ENCODE measurements at regions not wholly inside any gene's neighbourhood (a gene's known extent, or its start where the extent isn't known, plus 50 kb on each side); places are given as distances from the start of the nearest gene placed in this dataset.
"Not testable (repeated sequence)": the region's sequence is repeated elsewhere in the genome, so short reads cannot be mapped to it uniquely, and the experiment has no call there.

GRCh38 chr17:52885882-52886281, 727.4 kb upstream of the CA10 start:
- Histone ChIP-seq H3K27me3 (ENCODE audit: control insufficient read depth in 2 of 2, insufficient read depth in 2 of 2, low read length in 2 of 2) (no peaks in the 10 kb centered on the region), H3K27ac (ENCODE audit: insufficient read depth, low read depth, low read length) (no peak overlapping the region), H3K4me2 (ENCODE audit: insufficient read depth, low read length) (no peak overlapping the region), H3K36me3 (ENCODE audit: control insufficient read depth in 2 of 2, extremely low read depth in 1 of 2, insufficient read depth in 2 of 2, low read length in 2 of 2) (no peaks in the 10 kb centered on the region), H2AFZ (ENCODE audit: low read depth, low read length) (no peak overlapping the region), H4K20me1 (replicated peaks; ENCODE audit: control insufficient read depth, extremely low read depth, insufficient read depth, low read length) (no peaks in the 10 kb centered on the region), H3K4me3 (replicated peaks in 1 of 3; ENCODE audit: insufficient read depth in 1 of 3, low read depth in 1 of 3, low read length in 3 of 3) (no peak overlapping the region), H3K4me1 (ENCODE audit: control insufficient read depth, extremely low read depth, insufficient read depth, low read length) (no peaks in the 10 kb centered on the region), H3K9me1 (replicated peaks; ENCODE audit: control insufficient read depth, extremely low read depth, insufficient read depth, low read length) (no peaks in the 10 kb centered on the region), H3K9ac (replicated peaks; ENCODE audit: extremely low read depth, insufficient read depth, low read length) (no peak overlapping the region), H3K9me3 (replicated peaks; ENCODE audit: control insufficient read depth, insufficient read depth, low read length) (no peaks in the 10 kb centered on the region), H3K79me2 (ENCODE audit: control insufficient read depth, insufficient read depth, low read length) (no peaks in the 10 kb centered on the region)
- no peak for DNase-seq (ENCODE audit: low read depth, low spot score)
- dilution Hi-C loops (cut with MboI; ENCODE audit: extremely low pct_ligation_motif_present, low sequenced_read_pairs): no loop called here
- intact Hi-C loops (cut with micrococcal nuclease): no loop called here
- no peak for FAIRE-seq
- BruUV-seq (replicated peaks): no TSS peak
- ChIA-PET POLR2A (no interaction called here), CTCF (no interaction called here)
- TF ChIP-seq, protein P1, sequence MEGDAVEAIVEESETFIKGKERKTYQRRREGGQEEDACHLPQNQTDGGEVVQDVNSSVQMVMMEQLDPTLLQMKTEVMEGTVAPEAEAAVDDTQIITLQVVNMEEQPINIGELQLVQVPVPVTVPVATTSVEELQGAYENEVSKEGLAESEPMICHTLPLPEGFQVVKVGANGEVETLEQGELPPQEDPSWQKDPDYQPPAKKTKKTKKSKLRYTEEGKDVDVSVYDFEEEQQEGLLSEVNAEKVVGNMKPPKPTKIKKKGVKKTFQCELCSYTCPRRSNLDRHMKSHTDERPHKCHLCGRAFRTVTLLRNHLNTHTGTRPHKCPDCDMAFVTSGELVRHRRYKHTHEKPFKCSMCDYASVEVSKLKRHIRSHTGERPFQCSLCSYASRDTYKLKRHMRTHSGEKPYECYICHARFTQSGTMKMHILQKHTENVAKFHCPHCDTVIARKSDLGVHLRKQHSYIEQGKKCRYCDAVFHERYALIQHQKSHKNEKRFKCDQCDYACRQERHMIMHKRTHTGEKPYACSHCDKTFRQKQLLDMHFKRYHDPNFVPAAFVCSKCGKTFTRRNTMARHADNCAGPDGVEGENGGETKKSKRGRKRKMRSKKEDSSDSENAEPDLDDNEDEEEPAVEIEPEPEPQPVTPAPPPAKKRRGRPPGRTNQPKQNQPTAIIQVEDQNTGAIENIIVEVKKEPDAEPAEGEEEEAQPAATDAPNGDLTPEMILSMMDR (IDR thresholded peaks at IDR 0.05; ENCODE audit: extremely low read depth in 1 of 2, insufficient read depth in 1 of 2, low read depth in 1 of 2, low read length in 2 of 2): no peak
- no peak for TF ChIP-seq POLR2A (IDR thresholded peaks at IDR 0.05; ENCODE audit: low read depth, low read length)
- no peak for TF ChIP-seq EZH2 (IDR thresholded peaks at IDR 0.05; ENCODE audit: borderline replicate concordance, low read depth, low read length, severe bottlenecking)
- no peak for TF ChIP-seq MYC (IDR thresholded peaks at IDR 0.05; ENCODE audit: low read depth, low read length)
- TF ChIP-seq GATA2 (IDR thresholded peaks at IDR 0.05; ENCODE audit: insufficient read depth, insufficient read length, low read depth, low read length): no peak
- no peak for TF ChIP-seq JUN (IDR thresholded peaks at IDR 0.05; ENCODE audit: borderline replicate concordance, insufficient read depth, insufficient read length, low read depth)
- no peak for TF ChIP-seq POLR2AphosphoS5 (IDR thresholded peaks at IDR 0.05; ENCODE audit: insufficient read depth, low read depth, low read length)
- no peak for TF ChIP-seq FOS (IDR thresholded peaks at IDR 0.05; ENCODE audit: borderline replicate concordance, insufficient read depth, low read length)
- TF ChIP-seq MAX (IDR thresholded peaks at IDR 0.05; ENCODE audit: insufficient read depth, insufficient read length): no peak

- CTCF ChIA-PET; POLR2A ChIA-PET; H4K20me1 ChIP-seq (replicated peaks; ENCODE audit: control insufficient read depth, extremely low read depth, insufficient read depth, low read length); H3K27ac ChIP-seq (ENCODE audit: insufficient read depth, low read depth, low read length); H3K4me2 ChIP-seq (ENCODE audit: insufficient read depth, low read length); H3K79me2 ChIP-seq (ENCODE audit: control insufficient read depth, insufficient read depth, low read length); intact Hi-C loops (cut with micrococcal nuclease); dilution Hi-C loops (cut with MboI; ENCODE audit: extremely low pct_ligation_motif_present, low sequenced_read_pairs); H3K4me1 ChIP-seq (ENCODE audit: control insufficient read depth, extremely low read depth, insufficient read depth, low read length); H3K27me3 ChIP-seq (ENCODE audit: control insufficient read depth in 2 of 2, insufficient read depth in 2 of 2, low read length in 2 of 2); H2AFZ ChIP-seq (ENCODE audit: low read depth, low read length); H3K4me3 ChIP-seq (replicated peaks in 1 of 3; ENCODE audit: insufficient read depth in 1 of 3, low read depth in 1 of 3, low read length in 3 of 3); FAIRE-seq; H3K9ac ChIP-seq (replicated peaks; ENCODE audit: extremely low read depth, insufficient read depth, low read length); H3K36me3 ChIP-seq (ENCODE audit: control insufficient read depth in 2 of 2, extremely low read depth in 1 of 2, insufficient read depth in 2 of 2, low read length in 2 of 2); BruUV-seq (replicated peaks); H3K9me1 ChIP-seq (replicated peaks; ENCODE audit: control insufficient read depth, extremely low read depth, insufficient read depth, low read length); H3K9me3 ChIP-seq (replicated peaks; ENCODE audit: control insufficient read depth, insufficient read depth, low read length); DNase-seq (ENCODE audit: low read depth, low spot score): not testable (repeated sequence)
Measured at GRCh38 chr17:52883907-52884491, 725.5 kb upstream of the CA10 start.

DNA sequence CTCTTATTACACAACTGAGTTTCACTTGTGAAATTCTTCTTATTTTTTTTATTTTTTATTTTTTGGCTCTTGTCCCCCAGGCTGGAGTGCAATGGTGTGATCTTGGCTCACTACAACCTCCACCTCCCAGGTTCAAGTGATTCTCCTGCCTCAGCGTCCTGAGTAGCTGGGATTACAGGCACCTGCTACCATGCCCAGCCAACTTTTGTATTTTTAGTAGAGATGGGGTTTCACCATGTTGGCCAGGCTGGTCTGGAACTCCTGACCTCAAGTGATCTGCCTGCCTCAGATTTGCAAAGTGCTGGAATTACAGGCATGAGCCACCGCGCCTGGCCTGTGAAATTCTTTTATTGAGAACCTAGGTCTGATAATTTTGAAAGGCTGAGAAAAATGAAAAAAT, 688.3 kb upstream of the CA10 start:
- H3K9ac ChIP-seq (replicated peaks; ENCODE audit: extremely low read depth, insufficient read depth, low read length); H2AFZ ChIP-seq (ENCODE audit: low read depth, low read length); H3K27ac ChIP-seq (ENCODE audit: insufficient read depth, low read depth, low read length); H3K4me2 ChIP-seq (ENCODE audit: insufficient read depth, low read length); POLR2A ChIA-PET; DNase-seq (ENCODE audit: low read depth, low spot score); H3K4me1 ChIP-seq (ENCODE audit: control insufficient read depth, extremely low read depth, insufficient read depth, low read length); CTCF ChIA-PET; H3K79me2 ChIP-seq (ENCODE audit: control insufficient read depth, insufficient read depth, low read length); H3K9me1 ChIP-seq (replicated peaks; ENCODE audit: control insufficient read depth, extremely low read depth, insufficient read depth, low read length); H4K20me1 ChIP-seq (replicated peaks; ENCODE audit: control insufficient read depth, extremely low read depth, insufficient read depth, low read length); H3K4me3 ChIP-seq (replicated peaks in 1 of 3; ENCODE audit: insufficient read depth in 1 of 3, low read depth in 1 of 3, low read length in 3 of 3); FAIRE-seq; H3K27me3 ChIP-seq (ENCODE audit: control insufficient read depth in 2 of 2, insufficient read depth in 2 of 2, low read length in 2 of 2); H3K36me3 ChIP-seq (ENCODE audit: control insufficient read depth in 2 of 2, extremely low read depth in 1 of 2, insufficient read depth in 2 of 2, low read length in 2 of 2); H3K9me3 ChIP-seq (replicated peaks; ENCODE audit: control insufficient read depth, insufficient read depth, low read length); BruUV-seq (replicated peaks); intact Hi-C loops (cut with micrococcal nuclease); dilution Hi-C loops (cut with MboI; ENCODE audit: extremely low pct_ligation_motif_present, low sequenced_read_pairs): not testable (repeated sequence)
